PC-9 (cell line): ENCODE measurements at regions not wholly inside any gene's neighbourhood (a gene's known extent, or its start where the extent isn't known, plus 50 kb on each side); places are given as distances from the start of the nearest gene placed in this dataset.

Experiments
- CTCF ChIP-seq: fragments of 200-600 bp; sonication (generic); conservative IDR thresholded peaks from 2 replicates; pipeline ENCODE4 v1.6.1; 2017; ENCODE audit warnings: mixed run types, antibody characterized with exemption, mild to moderate bottlenecking, moderate library complexity
- EZH2 ChIP-seq: fragments of 200-600 bp; sonication (generic); IDR thresholded peaks from 2 replicates; pipeline ENCODE4 v1.8.0; 2017; ENCODE audit warnings: antibody characterized with exemption, low read depth

- no peak for TF ChIP-seq EZH2
- no peak for TF ChIP-seq CTCF
These were observed 220.1 kb downstream of the FOXO1 start for GRCh38 chr13:40446365-40446764.
